B cell (primary cell): ENCODE measurements at regions not wholly inside any gene's neighbourhood (a gene's known extent, or its start where the extent isn't known, plus 50 kb on each side); places are given as distances from the start of the nearest gene placed in this dataset.

ENCODE experiments used
- ATAC-seq: fragments of 200-7000 bp; cut with Tn5 transposase; one replicate; pipeline ENCODE4 v1.10.0; 2021; ENCODE audit warnings: low read depth, mild to moderate bottlenecking, moderate number of reproducible peaks, moderate library complexity
- CTCF ChIA-PET: fragments of 350-600 bp; sonication (Branson Sonifier 250); formaldehyde crosslinking; loops from one replicate; lab custom pipeline; 2021; ENCODE audit warnings: antibody characterized with exemption, inconsistent platforms; lab: Charles Lee
- POLR2A ChIA-PET: fragments of 350-600 bp; sonication (Branson Sonifier 250); formaldehyde crosslinking; loops from one replicate; lab custom pipeline; 2021; ENCODE audit warnings: antibody characterized with exemption; lab: Charles Lee
- DNase-seq: peaks from one replicate; pipeline ENCODE4 v3.0.0; 2013
- H2AFZ ChIP-seq: 2 replicates; pipeline ENCODE4 v1.6.1; 2012; ENCODE audit warnings: mild to moderate bottlenecking, low read depth, low read length; ENCODE audit not compliant: insufficient read depth, poor library complexity, severe bottlenecking
- H3K27ac ChIP-seq, 2 donors: 1 replicate in 1 of 2; 2 replicates in 1 of 2; pipeline ENCODE4 v1.5.1; 2012 to 2013; ENCODE audit warnings: low read length in 2 of 2, mild to moderate bottlenecking in 2 of 2, moderate library complexity in 1 of 2
- H3K27me3 ChIP-seq, 4 experiments: fragments of 200-600 bp in 1 of 4; sonication (generic) in 1 of 4; replicated peaks in 1 of 4; 1 replicate in 2 of 4; 2 replicates in 2 of 4; pipeline versions ENCODE4 v1.6.1 to v1.7.0; 2013 to 2016; ENCODE audit warnings: low read length in 3 of 4, mild to moderate bottlenecking in 2 of 4, mixed read lengths in 1 of 4, moderate library complexity in 1 of 4; ENCODE audit not compliant: insufficient read depth in 4 of 4, control insufficient read depth in 3 of 4; ENCODE audit errors: control extremely low read depth in 1 of 4
- H3K36me3 ChIP-seq, 2 experiments: replicated peaks in 1 of 2; 1 replicate in 1 of 2; 2 replicates in 1 of 2; pipeline versions ENCODE4 v1.6.1 to v1.7.1; 2013; ENCODE audit warnings: low read length in 1 of 2; ENCODE audit not compliant: insufficient read depth in 2 of 2, control insufficient read depth in 1 of 2; ENCODE audit errors: control extremely low read depth in 1 of 2, extremely low read depth in 1 of 2
- H3K4me1 ChIP-seq, 2 donors: fragments of 200-600 bp in 1 of 2; sonication (generic) in 1 of 2; 1 replicate in 1 of 2; 2 replicates in 1 of 2; pipeline versions ENCODE4 v1.5.1 to v1.6.1; 2013 to 2017; ENCODE audit warnings: low read length in 2 of 2; ENCODE audit not compliant: control insufficient read depth in 2 of 2, insufficient read depth in 2 of 2
- H3K4me2 ChIP-seq: replicated peaks from 2 replicates; pipeline ENCODE3; 2012; ENCODE audit warnings: mild to moderate bottlenecking, low read depth, low read length; ENCODE audit not compliant: poor library complexity, severe bottlenecking
- H3K4me3 ChIP-seq, 5 experiments: fragments of 200-600 bp in 1 of 5; sonication (generic) in 1 of 5; 1 replicate in 3 of 5; 2 replicates in 2 of 5; pipeline versions ENCODE4 v1.5.1 to v1.7.0; 2011 to 2016; ENCODE audit warnings: low read length in 4 of 5, mild to moderate bottlenecking in 4 of 5, low read depth in 2 of 5, control low read depth in 1 of 5, moderate library complexity in 1 of 5; ENCODE audit not compliant: insufficient read depth in 1 of 5; ENCODE audit errors: control extremely low read depth in 1 of 5, extremely low read depth in 1 of 5
- H3K79me2 ChIP-seq: fragments of 200-600 bp; sonication (generic); one replicate; pipeline ENCODE4 v1.6.0; 2016; ENCODE audit warnings: low read length; ENCODE audit not compliant: control insufficient read depth, insufficient read depth
- H3K9ac ChIP-seq: fragments of 200-600 bp; sonication (generic); 2 replicates; pipeline ENCODE4 v1.6.1; 2017; ENCODE audit warnings: mild to moderate bottlenecking, low read length, moderate library complexity
- H3K9me3 ChIP-seq, 3 donors: one replicate each; pipeline versions ENCODE4 v1.6.1 to v1.7.1; 2013; ENCODE audit warnings: low read length in 2 of 3; ENCODE audit not compliant: control insufficient read depth in 2 of 3, insufficient read depth in 1 of 3; ENCODE audit errors: control extremely low read depth in 1 of 3
- H4K20me1 ChIP-seq: 2 replicates; pipeline ENCODE4 v1.6.0; 2012; ENCODE audit warnings: mild to moderate bottlenecking, low read length; ENCODE audit not compliant: insufficient read depth, control insufficient read depth, poor library complexity, severe bottlenecking
- H3K27ac Mint-ChIP-seq: one replicate; pipeline ENCODE4 v1.8.0; 2021; ENCODE audit warnings: mixed read lengths
- H3K27me3 Mint-ChIP-seq: one replicate; pipeline ENCODE4 v1.8.0; 2021; ENCODE audit warnings: mixed read lengths
- H3K4me1 Mint-ChIP-seq: one replicate; pipeline ENCODE4 v1.8.0; 2021; ENCODE audit warnings: mixed read lengths
- H3K4me3 Mint-ChIP-seq: one replicate; pipeline ENCODE4 v1.8.0; 2021; ENCODE audit warnings: mixed read lengths
- H3K9me3 Mint-ChIP-seq: one replicate; pipeline ENCODE4 v1.8.0; 2022; ENCODE audit warnings: mixed read lengths; ENCODE audit not compliant: insufficient read depth
- EZH2 ChIP-seq: IDR thresholded peaks from 2 replicates; pipeline ENCODE4 v1.6.1; 2012; ENCODE audit warnings: borderline replicate concordance, low read depth, mild to moderate bottlenecking, moderate library complexity, low read length; ENCODE audit not compliant: insufficient read depth, poor library complexity, severe bottlenecking
- WGBS: methylation state at CpG from one replicate; pipeline ENCODE4 v1.1.5; 2013; ENCODE audit warnings: missing lambda C conversion rate; ENCODE audit not compliant: insufficient coverage; 5-methylcytosine and 5-hydroxymethylcytosine counted together
- intact Hi-C: fragments of 100-400 bp; cut with micrococcal nuclease; formaldehyde crosslinking; loops from one replicate; pipeline ENCODE4 v1.10.0; 2022
- TF ChIP-seq, protein P1 (sequence below): fragments of 200-600 bp; IDR thresholded peaks from one replicate; pipeline ENCODE4 v1.8.0; 2022; ENCODE audit warnings: antibody characterized with exemption, mild to moderate bottlenecking

DNA sequence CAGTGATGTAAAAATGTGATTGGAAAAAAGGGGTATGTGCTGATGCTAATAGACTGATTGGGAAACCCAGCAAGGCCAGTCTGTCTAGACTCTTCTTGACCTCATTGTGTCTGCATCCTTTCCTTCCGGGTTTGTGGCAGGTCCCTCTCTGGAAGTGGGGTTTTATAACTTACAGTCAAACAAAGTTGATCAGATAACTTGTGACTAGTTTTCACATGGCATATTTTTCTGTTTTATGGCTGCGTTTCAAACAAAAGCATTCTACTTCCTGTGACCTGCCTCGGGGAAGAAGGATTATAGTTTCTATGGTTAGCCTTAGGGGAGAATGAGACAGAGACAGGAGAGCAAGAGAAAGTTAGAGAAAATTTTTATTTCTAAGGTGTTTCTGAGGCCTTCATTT is 188.7 kb upstream of the HNMT start:
- Mint-ChIP-seq H3K4me3 (no peak overlapping the region), H3K4me1 (no peaks in the 10 kb centered on the region), H3K9me3 (peaks cover 3% of the 10 kb centered on the region), H3K27ac (no peak overlapping the region), H3K27me3 (no peaks in the 10 kb centered on the region)
- ChIA-PET POLR2A (no interaction called here), CTCF (no interaction called here)
- ATAC-seq (no peak), DNase-seq (no peak)
- Histone ChIP-seq H3K27me3 (no peaks in the 10 kb centered on the region), H3K4me1 (no peaks in the 10 kb centered on the region), H3K27ac (no peak overlapping the region), H4K20me1 (no peaks in the 10 kb centered on the region), H3K79me2 (no peaks in the 10 kb centered on the region), H3K4me3 (no peak overlapping the region), H3K9me3 (no peaks in the 10 kb centered on the region), H2AFZ (no peak overlapping the region), H3K4me2 (no peak overlapping the region), H3K36me3 (no peaks in the 10 kb centered on the region), H3K9ac (no peak overlapping the region)
- no peak for TF ChIP-seq EZH2
- TF ChIP-seq, protein P1, sequence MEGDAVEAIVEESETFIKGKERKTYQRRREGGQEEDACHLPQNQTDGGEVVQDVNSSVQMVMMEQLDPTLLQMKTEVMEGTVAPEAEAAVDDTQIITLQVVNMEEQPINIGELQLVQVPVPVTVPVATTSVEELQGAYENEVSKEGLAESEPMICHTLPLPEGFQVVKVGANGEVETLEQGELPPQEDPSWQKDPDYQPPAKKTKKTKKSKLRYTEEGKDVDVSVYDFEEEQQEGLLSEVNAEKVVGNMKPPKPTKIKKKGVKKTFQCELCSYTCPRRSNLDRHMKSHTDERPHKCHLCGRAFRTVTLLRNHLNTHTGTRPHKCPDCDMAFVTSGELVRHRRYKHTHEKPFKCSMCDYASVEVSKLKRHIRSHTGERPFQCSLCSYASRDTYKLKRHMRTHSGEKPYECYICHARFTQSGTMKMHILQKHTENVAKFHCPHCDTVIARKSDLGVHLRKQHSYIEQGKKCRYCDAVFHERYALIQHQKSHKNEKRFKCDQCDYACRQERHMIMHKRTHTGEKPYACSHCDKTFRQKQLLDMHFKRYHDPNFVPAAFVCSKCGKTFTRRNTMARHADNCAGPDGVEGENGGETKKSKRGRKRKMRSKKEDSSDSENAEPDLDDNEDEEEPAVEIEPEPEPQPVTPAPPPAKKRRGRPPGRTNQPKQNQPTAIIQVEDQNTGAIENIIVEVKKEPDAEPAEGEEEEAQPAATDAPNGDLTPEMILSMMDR, result no peak
- WGBS, result no CpG with 5 or more reads among the region's 3 CpGs
- intact Hi-C loops, result no loop called here

DNA sequence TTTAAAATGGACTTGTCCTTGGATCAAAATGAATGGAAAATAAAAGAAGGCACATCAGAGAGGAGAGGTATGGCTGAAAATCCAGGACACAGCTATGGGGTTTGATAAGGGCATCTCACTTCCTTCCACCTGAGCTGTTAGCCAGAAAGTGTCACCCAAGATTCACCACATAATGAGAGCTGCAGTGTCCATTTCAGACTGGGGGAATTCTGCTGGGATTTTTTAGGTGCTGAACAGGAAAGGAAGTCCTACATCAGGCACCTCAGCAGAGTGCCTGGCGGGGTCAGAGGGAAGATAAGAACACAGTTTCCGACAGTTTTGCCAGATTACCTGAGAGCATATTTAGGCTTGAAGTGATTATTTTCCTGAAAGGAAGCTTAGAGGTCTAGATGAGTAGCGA is 187.6 kb upstream of the HNMT start:
- ChIA-PET POLR2A (no interaction called here), CTCF (no interaction called here)
- H3K27ac ChIP-seq, result no peak overlapping the region
- no peak for TF ChIP-seq EZH2
- TF ChIP-seq, protein P1, result no peak
- no peak overlapping the region for H3K4me2 ChIP-seq
- no peaks in the 10 kb centered on the region for H3K4me1 ChIP-seq
- H2AFZ ChIP-seq, result no peak overlapping the region
- no peaks in the 10 kb centered on the region for H3K4me1 Mint-ChIP-seq
- no peaks in the 10 kb centered on the region for H3K79me2 ChIP-seq
- no peak for ATAC-seq
- H3K9ac ChIP-seq, result no peak overlapping the region
- H3K27ac Mint-ChIP-seq, result no peak overlapping the region
- intact Hi-C loops, result no loop called here
- peaks cover 3% of the 10 kb centered on the region for H3K9me3 Mint-ChIP-seq
- H3K27me3 ChIP-seq, result no peaks in the 10 kb centered on the region
- H3K4me3 Mint-ChIP-seq, result no peak overlapping the region
- H4K20me1 ChIP-seq, result no peaks in the 10 kb centered on the region
- no peaks in the 10 kb centered on the region for H3K9me3 ChIP-seq
- H3K4me3 ChIP-seq, result no peak overlapping the region
- no peak for DNase-seq
- no peaks in the 10 kb centered on the region for H3K27me3 Mint-ChIP-seq
- WGBS, result 80% methylated on average over 1 of the region's 3 CpGs
- no peaks in the 10 kb centered on the region for H3K36me3 ChIP-seq
